NOMO-1 (cell line): ENCODE measurements at regions not wholly inside any gene's neighbourhood (a gene's known extent, or its start where the extent isn't known, plus 50 kb on each side); places are given as distances from the start of the nearest gene placed in this dataset.

Experiments used
- DNase-seq, 2 experiments: peaks; one replicate each; lab custom pipeline; 2025; ENCODE audit not compliant: unreplicated experiment in 2 of 2; lab: John Stamatoyannopoulos, UW

GRCh38 chr4:3831529-3832150 is 65.5 kb downstream of the ADRA2C start:
- no peak for DNase-seq

- no peak for DNase-seq
These were observed 66.5 kb downstream of the ADRA2C start for GRCh38 chr4:3832536-3833220.

GRCh38 chr4:3833326-3833989 is 67.3 kb downstream of the ADRA2C start:
- no peak for DNase-seq

- DNase-seq = no peak
These were observed 68.0 kb downstream of the ADRA2C start for GRCh38 chr4:3834186-3834662.

GRCh38 chr4:3834663-3835521 is 68.7 kb downstream of the ADRA2C start:
- DNase-seq = no peak

- DNase-seq = no peak
These were observed 69.6 kb downstream of the ADRA2C start for GRCh38 chr4:3835527-3836405.

GRCh38 chr4:3836406-3836755 is 70.2 kb downstream of the ADRA2C start:
- DNase-seq = no peak

GRCh38 chr4:3836756-3837601 is 70.8 kb downstream of the ADRA2C start:
- no peak for DNase-seq

GRCh38 chr4:3838437-3839380 is 72.5 kb downstream of the ADRA2C start:
- no peak for DNase-seq

- no peak for DNase-seq
These were observed 79.0 kb downstream of the ADRA2C start for GRCh38 chr4:3845094-3845743.

- DNase-seq = no peak
These were observed 79.7 kb downstream of the ADRA2C start for GRCh38 chr4:3845744-3846429.

- no peak for DNase-seq
These were observed 81.2 kb downstream of the ADRA2C start for GRCh38 chr4:3847211-3847940.

- no peak for DNase-seq
These were observed 82.1 kb downstream of the ADRA2C start for GRCh38 chr4:3848323-3848722.

GRCh38 chr4:3849140-3849539 is 83.0 kb downstream of the ADRA2C start:
- DNase-seq = no peak

GRCh38 chr4:3850128-3850527 is 83.9 kb downstream of the ADRA2C start:
- DNase-seq = no peak

GRCh38 chr4:3851211-3851610 is 85.0 kb downstream of the ADRA2C start:
- no peak for DNase-seq
